ENCODE measurements at regions not wholly inside any gene's neighbourhood (a gene's known extent, or its start where the extent isn't known, plus 50 kb on each side); places are given as distances from the start of the nearest gene placed in this dataset.

DNA sequence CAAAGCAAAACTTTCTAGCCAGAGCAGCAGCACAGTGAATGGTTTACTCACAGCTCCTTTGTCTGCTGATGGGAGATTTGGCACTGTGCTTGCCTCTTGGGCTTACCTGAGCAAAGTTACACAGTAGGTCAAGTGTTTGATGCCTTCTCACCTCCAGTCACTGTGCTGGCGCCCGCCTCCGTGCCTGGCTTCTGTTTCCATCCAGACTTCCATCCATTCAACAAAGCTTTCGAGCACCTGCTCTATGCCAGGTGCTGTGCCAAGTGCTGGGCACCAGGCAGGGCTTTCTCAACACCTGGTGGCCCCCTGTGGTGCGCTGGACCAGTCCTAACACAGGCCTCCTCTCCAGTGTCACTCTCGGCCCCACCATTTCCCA is 199.2 kb upstream of the EEA1 start:
- peaks cover 21 to 45% of the 10 kb centered on the region in 2 donors for H3K4me1 ChIP-seq (ENCODE audit: control insufficient read depth in 1 of 2, low read depth in 2 of 2)
- no peak overlapping the region for H3K4me3 ChIP-seq
- no peak for ATAC-seq (ENCODE audit: insufficient number of reproducible peaks, low FRiP score, low read depth)
- TF ChIP-seq, protein P1, sequence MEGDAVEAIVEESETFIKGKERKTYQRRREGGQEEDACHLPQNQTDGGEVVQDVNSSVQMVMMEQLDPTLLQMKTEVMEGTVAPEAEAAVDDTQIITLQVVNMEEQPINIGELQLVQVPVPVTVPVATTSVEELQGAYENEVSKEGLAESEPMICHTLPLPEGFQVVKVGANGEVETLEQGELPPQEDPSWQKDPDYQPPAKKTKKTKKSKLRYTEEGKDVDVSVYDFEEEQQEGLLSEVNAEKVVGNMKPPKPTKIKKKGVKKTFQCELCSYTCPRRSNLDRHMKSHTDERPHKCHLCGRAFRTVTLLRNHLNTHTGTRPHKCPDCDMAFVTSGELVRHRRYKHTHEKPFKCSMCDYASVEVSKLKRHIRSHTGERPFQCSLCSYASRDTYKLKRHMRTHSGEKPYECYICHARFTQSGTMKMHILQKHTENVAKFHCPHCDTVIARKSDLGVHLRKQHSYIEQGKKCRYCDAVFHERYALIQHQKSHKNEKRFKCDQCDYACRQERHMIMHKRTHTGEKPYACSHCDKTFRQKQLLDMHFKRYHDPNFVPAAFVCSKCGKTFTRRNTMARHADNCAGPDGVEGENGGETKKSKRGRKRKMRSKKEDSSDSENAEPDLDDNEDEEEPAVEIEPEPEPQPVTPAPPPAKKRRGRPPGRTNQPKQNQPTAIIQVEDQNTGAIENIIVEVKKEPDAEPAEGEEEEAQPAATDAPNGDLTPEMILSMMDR (IDR thresholded peaks at IDR 0.05): no peak
- no peak for DNase-seq (ENCODE audit: low spot score)
- peak overlapping the region; percentile 61 to 75 for H3K27ac ChIP-seq
- H3K27me3 ChIP-seq (replicated peaks; ENCODE audit: insufficient read depth): no peaks in the 10 kb centered on the region
- no peaks in the 10 kb centered on the region for H3K36me3 ChIP-seq
- H3K9me3 ChIP-seq: no peaks in the 10 kb centered on the region

- H3K27me3 ChIP-seq (replicated peaks; ENCODE audit: insufficient read depth): no peaks in the 10 kb centered on the region
- peaks cover 16 to 35% of the 10 kb centered on the region in 2 donors for H3K4me1 ChIP-seq (ENCODE audit: control insufficient read depth in 1 of 2, low read depth in 2 of 2)
- H3K9me3 ChIP-seq: no peaks in the 10 kb centered on the region
- DNase-seq (ENCODE audit: low spot score): no peak
- TF ChIP-seq, protein P1 (IDR thresholded peaks at IDR 0.05): no peak
- H3K4me3 ChIP-seq: no peak overlapping the region
- ATAC-seq (ENCODE audit: insufficient number of reproducible peaks, low FRiP score, low read depth): no peak
- H3K27ac ChIP-seq: no peak overlapping the region
- H3K36me3 ChIP-seq: no peaks in the 10 kb centered on the region
These were observed 201.4 kb upstream of the EEA1 start for GRCh38 chr12:93130366-93131054.

- DNase-seq (ENCODE audit: low spot score) (no peak), ATAC-seq (ENCODE audit: insufficient number of reproducible peaks, low FRiP score, low read depth) (no peak)
- Histone ChIP-seq H3K27ac (no peak overlapping the region), H3K36me3 (no peaks in the 10 kb centered on the region), H3K4me3 (no peak overlapping the region), H3K27me3 (replicated peaks; ENCODE audit: insufficient read depth) (no peaks in the 10 kb centered on the region), H3K4me1 (ENCODE audit: control insufficient read depth in 1 of 2, low read depth in 2 of 2) (peaks cover 9 to 23% of the 10 kb centered on the region in 2 donors), H3K9me3 (no peaks in the 10 kb centered on the region)
- TF ChIP-seq, protein P1 (IDR thresholded peaks at IDR 0.05): no peak
These were observed 204.3 kb upstream of the EEA1 start for GRCh38 chr12:93133361-93133760.

DNA sequence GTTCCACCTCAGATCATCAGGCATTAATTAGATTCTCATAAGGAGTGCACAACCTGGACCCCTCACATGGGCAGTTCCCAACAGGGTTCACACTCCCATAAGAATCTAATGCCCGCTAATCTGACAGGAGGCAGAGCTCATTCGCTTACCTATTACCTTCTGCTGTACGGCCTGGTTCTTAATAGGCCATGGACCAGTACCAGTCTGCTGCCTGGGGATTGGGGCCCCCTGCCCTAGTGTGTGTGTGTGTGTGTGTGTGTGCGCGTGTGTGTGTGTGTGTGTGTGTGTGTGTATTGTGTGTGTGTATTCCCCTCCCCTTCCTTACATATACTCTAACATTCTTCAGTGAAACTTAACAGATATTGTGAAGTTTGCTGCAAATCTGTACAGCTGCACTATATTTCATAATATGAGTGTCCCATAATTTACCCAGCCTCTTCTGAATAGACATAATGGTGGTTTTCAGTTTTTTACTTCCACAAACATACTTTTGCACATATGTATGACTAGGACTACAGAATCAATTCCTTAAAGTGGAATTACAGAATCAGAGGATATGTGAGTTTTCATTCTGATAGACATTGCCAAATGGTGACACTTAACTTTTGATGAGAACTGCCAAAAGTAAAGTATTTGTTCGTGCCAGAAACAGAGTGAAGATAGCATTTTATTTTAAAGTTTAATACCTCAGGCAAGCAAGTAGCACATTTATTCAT is 205.2 kb upstream of the EEA1 start:
- DNase-seq (ENCODE audit: low spot score) (no peak), ATAC-seq (ENCODE audit: insufficient number of reproducible peaks, low FRiP score, low read depth) (no peak)
- H3K4me1 ChIP-seq (ENCODE audit: control insufficient read depth in 1 of 2, low read depth in 2 of 2): peaks cover 9 to 18% of the 10 kb centered on the region in 2 donors
- no peak overlapping the region for H3K27ac ChIP-seq
- no peak overlapping the region for H3K4me3 ChIP-seq
- no peaks in the 10 kb centered on the region for H3K27me3 ChIP-seq (replicated peaks; ENCODE audit: insufficient read depth)
- H3K36me3 ChIP-seq: no peaks in the 10 kb centered on the region
- TF ChIP-seq, protein P1 (IDR thresholded peaks at IDR 0.05): no peak
- no peaks in the 10 kb centered on the region for H3K9me3 ChIP-seq

DNA sequence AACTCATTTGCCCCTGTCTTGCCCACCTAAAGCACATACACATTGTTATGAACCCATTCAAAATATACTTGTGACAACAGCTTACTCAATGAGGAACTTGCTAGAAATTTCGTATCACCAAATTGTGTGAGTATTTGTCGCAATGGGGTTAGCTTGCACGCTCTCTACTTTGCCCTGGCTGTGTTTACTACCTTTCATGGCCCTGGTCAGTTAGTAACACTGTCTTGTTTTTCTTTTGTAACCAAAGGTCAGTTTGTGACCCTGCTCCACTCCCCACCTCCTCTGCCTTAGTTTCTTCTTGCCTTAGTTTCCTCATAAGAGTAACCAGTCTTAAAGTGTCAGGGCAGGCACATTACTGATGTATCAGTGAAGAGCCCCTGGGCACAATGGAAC is 205.8 kb upstream of the EEA1 start:
- no peak overlapping the region for H3K4me3 ChIP-seq
- no peaks in the 10 kb centered on the region for H3K27me3 ChIP-seq (replicated peaks; ENCODE audit: insufficient read depth)
- TF ChIP-seq, protein P1 (IDR thresholded peaks at IDR 0.05): no peak
- no peak for ATAC-seq (ENCODE audit: insufficient number of reproducible peaks, low FRiP score, low read depth)
- H3K4me1 ChIP-seq (ENCODE audit: control insufficient read depth in 1 of 2, low read depth in 2 of 2): peaks cover 9 to 18% of the 10 kb centered on the region in 2 donors
- no peak overlapping the region for H3K27ac ChIP-seq
- no peaks in the 10 kb centered on the region for H3K36me3 ChIP-seq
- DNase-seq (ENCODE audit: low spot score): no peak
- no peaks in the 10 kb centered on the region for H3K9me3 ChIP-seq
